ENCODE measurements at regions not wholly inside any gene's neighbourhood (a gene's known extent, or its start where the extent isn't known, plus 50 kb on each side); places are given as distances from the start of the nearest gene placed in this dataset.
A peak's percentile ranks its signal among the peaks of the same experiment; 100 is the strongest.

DNA sequence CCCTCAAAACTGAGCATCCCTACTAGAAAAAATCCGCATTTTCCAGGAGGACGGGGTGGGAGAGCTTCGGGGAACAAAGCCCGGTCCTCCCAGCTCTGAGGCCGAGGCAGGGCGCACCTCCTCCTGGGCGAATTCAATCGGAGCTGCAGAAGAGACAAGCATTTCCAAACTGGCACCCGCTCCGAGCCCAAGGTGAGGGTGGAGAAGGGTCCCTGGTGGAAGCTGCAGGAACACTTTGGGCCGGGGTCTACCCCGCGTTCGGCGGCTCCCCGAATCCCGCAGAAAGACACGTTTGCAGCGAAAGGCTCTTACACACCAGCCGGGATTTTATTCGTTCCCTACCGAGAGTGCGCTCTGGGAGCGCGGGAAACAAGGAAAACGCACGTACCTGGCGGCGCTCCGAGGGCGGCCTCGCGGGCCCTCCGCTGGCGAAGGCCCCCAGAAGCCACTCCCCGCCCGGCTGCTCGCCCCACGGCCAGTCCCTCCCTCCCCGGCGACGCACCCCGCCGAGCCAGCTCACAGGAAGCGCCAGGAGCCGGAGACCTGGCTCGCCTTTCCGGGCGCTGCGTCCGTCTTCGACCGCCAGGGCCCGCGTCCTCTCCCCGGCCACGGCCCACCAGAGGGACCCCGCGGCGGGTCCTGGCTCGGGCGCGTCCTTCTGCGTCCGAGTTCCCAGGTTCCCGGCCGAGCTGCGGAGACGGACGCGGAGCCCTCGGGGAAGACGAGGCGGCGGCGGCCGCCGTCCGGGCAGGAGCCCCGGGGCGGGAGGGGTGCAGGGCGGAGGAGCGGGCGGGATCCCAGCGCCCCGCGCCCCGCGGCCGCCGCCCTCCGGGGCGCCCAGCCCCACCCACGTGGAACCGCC lies 49.8 kb upstream of the BAHCC1 start:
- peak; percentile 61 for DNase-seq

All from MV-4-11 (cell line).